ENCODE measurements at regions not wholly inside any gene's neighbourhood (a gene's known extent, or its start where the extent isn't known, plus 50 kb on each side); places are given as distances from the start of the nearest gene placed in this dataset.
"Not testable (repeated sequence)": the region's sequence is repeated elsewhere in the genome, so short reads cannot be mapped to it uniquely, and the experiment has no call there.

DNA sequence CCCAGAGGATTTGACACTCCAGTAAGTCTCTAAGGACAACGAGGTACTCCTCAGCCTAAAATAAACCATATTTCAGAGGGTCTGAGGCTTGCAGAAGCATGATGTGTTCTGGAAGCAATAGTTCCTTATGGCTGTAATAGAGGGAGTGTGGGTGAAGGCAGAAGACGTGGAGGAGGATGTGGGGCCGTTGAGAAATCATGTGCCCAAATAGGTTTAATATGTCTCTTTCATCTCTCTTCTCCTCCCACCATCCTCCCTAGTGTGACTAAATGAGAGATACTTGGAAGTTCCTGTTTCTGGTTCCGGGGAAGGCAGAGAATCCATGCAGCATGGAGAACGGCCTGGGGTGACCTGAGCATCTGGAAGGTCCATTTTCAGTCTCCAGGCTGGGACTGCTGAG lies 174.0 kb upstream of the RSPO3 start:
- DNase-seq (ENCODE audit: low spot score in 2 of 2) (no peak), FAIRE-seq (no peak)

DNA sequence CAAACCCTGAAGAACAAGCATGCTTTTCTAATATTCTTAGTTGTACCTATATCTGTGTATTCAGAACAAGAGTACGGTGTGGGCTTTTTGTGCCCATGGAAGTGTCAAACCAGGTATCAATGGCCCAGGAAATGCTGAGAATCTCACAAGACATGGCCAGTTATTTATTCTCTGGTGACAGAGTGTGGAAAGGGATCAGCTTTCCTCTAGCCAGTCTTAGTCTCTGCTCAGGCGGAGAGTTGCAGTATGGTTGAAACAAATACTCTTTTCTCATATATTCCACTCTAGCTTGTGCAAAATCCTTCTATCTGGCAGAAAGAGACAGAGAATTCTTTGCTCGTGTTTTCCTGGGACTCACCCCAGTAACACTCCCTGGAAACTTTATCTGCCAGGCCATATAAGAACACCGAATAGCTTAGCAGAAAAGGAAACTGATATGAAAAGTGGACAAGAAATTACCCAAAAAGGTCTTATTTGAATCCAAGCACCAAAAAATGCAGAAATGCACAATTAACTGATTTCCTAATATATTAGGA lies 173.3 kb upstream of the RSPO3 start:
- DNase-seq (ENCODE audit: low spot score in 2 of 2), result no peak
- no peak for FAIRE-seq

DNA sequence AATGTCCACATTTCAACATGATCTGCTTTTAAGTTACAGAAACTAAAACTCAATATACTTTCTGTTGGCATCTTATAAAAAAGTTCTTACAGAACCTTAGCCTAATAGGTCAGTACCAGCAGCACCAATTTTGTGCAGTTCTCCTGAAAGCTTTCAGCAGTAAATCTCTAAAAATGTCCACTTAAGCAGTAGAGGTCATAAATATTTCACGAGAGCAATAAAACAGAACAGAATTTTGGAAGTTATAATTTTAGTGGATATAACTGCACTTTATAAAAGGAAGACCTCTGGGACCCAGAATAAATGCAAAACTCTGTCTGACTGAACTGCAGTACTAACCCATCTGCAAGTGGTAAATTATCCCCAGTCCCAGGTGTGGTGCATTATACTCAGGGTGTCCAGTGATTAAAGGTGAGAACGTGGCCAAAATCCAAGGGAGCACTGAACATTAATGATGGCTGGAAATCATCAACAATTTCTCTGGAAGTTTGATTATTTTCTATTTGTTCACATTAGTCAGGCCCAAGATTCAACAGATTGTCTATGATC lies 172.6 kb upstream of the RSPO3 start:
- DNase-seq (ENCODE audit: low spot score in 2 of 2) (no peak), FAIRE-seq (no peak)

DNA sequence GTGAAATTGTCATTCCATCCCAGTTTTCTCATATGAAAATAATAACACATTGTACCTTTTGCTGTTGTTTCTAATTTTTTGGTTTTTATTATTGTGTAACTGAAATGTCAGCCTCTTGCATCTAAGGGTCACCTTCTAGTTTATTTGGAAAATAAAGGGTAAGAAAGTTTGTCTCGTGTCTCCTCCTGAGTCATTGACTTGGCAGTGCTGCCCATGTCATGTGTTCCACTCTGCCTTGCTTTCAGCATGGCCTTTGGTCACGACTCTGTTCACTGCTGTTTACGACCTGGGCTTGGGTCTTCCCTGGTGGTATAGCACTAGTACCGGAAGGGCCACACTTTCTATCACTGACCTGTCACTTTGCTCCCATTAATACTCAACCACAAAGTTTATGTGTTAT lies 171.4 kb upstream of the RSPO3 start:
- no peak for FAIRE-seq

DNA sequence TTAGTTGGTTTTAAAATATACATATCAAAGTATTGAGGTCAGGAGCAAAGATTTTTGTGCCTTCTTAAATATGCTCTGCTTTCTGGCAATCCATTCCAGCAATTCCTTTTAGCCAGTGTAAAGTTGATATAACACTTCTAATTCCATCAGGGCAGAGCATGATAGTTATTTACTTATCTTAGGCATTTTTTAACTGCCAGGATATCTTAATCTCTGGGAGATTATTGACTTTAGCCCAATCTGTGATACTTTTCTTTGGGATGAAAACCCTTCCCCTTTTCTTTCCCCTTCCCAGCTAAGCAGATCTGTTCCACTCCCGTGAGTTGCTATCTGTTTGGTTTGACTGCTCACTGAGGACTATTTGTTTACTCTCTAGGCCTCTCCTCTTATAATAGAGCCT lies 168.7 kb upstream of the RSPO3 start:
- FAIRE-seq, result no peak
- DNase-seq (ENCODE audit: low spot score in 2 of 2), result no peak

More for the DNA sequence above, 171.4 kb upstream of the RSPO3 start:
- DNase-seq (ENCODE audit: low spot score in 2 of 2), result no peak

DNA sequence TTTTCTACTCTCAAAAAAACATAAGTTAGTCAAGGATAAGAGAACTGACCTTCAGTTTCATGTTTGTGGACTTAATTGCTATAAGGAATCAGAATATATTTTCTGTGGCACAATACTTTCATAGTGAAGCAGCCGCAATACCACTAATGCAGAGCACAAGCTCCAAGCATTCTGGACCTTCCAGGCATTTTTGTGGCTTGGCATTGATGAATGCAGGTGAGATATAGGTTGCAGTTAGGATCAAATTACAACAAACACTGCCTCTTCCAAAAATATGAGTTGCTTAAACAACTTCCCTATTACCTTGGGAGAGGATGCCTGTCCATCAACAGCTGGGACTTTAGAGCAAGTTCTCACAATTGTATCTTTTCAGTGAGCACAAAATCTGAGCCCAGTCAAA lies 162.8 kb upstream of the RSPO3 start:
- no peak for DNase-seq (ENCODE audit: low spot score in 2 of 2)
- FAIRE-seq, result no peak

DNA sequence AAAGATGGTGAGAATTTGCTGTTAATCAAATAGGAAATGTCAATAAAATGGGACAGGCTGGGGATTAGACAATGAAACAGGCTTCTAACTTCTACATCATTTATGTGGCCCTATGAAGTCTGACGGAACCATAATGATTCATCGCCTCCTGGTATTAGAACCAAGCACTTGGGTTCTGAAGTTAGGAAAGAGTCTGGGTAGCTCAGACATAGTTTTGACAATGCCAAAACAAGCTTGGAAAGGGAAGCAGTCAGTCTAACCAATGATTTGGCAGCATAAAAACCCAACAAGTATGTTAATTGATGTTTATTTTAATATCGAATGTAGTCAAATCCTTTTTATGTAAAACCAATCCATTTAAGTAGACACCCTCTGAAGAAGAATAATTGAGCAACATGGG lies 160.8 kb upstream of the RSPO3 start:
- FAIRE-seq, result no peak
- DNase-seq (ENCODE audit: low spot score in 2 of 2), result no peak

DNA sequence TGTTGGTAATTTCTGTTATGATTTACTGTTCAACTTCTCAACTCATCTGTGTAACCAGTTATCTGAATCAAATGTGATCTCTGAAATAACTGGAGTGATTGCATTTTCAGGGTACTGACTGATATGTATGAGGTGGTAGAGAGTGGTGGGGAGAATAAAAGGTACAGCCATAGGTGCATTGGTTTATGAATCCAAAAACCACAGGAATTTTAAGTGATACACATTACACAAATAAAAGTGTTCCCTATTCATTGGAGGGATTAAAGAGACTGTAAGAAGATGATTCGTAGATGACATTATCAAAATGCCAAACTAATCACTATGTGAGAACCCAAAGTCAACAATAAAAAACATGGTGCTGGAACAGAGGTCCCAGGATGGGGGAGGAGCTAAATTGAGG lies 158.7 kb upstream of the RSPO3 start:
- no peak for DNase-seq (ENCODE audit: low spot score in 2 of 2)
- FAIRE-seq, result no peak

DNA sequence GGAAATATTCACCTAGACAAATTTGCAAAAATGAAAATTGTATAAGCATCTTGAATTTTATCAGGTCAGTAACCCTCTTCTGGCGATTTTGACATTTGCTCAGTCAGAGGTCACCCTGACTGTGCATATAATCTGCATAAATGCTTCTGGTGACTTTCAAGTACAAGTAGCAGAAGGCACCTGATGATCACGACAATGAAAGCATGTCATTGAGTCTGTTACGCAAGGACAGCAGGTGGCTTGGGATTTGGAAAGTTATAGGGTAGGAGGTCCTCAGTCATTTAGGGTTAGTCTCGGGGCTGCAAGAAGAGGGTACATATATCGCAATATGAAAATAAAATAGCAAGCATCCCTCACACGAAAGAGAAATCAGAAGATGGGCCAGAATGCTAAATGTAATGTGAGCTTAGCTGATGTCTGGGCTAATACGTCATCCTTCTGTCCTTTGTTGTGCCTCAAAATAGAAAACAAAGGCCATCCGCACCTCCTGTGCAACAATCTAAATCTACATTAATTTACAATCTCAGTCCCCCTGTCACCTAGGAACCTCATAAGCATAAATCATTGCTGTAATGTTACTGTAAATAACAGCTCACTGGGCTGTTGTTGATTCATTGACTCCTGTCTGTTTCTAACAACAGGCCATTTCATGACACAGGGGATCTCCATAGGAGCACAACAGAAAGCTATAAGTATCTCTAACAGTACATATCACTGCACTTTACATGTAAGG lies 155.2 kb upstream of the RSPO3 start:
- no peak for DNase-seq (ENCODE audit: low spot score in 2 of 2)

DNA sequence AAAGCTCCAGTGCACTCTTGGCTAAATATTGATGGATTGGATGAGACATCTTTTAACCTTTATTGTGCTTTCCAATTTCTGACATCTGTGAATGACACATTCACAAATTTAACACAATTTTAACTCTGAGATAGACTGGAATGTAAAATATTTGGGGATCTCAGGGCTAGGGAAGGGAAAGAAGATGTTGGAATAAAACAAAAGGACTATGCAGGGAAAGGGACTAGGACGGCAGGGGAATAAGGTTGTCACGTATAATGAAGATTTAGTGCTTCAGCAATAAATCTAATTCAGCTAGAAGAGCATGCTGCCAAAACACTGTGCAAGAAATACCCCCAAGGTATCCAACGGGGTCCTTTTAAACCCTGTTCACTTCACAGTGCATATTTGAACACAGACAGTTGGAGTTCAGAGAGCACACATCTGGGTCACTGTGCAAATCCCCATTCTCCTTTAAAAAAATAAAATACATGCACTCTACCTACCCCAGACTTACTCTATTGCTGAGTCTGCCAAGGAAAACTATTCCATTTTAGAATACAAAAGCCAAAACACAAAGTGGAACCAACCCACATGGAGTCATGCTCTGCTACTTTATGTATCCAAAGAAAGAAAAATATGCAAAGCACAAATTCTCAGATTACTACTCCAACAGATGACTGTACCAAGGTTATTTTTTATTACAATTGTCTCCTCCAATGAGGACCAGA lies 151.0 kb upstream of the RSPO3 start:
- DNase-seq (ENCODE audit: low spot score in 2 of 2), result no peak
- no peak for FAIRE-seq

More for the DNA sequence above, 155.2 kb upstream of the RSPO3 start:
- no peak for FAIRE-seq

DNA sequence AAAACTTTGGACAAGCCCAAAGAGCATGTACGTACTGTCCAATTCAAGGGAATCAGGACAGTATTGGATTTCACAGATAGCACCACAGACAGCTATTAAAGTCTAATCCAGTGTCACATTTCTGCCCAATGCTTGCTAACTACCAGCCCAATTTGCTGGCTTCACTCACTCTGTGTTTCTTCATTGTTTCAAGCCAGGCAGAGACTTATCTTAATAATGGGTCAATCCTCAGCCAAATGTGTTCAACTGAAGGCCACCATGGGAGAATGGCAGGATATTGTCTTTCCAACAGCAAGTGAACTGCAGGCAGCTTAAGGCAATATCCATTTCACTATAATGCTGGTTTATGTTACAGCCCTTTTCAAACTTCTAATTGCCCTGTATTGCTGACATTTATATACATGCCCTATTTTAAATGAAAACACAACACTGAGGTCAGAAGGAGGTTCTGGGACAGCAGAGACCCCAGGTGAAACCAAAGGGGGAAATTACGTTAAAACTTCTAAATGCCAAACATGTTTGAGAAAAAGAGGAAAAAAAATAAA lies 142.1 kb upstream of the RSPO3 start:
- DNase-seq (ENCODE audit: low spot score in 2 of 2) (no peak), FAIRE-seq (no peak)

DNA sequence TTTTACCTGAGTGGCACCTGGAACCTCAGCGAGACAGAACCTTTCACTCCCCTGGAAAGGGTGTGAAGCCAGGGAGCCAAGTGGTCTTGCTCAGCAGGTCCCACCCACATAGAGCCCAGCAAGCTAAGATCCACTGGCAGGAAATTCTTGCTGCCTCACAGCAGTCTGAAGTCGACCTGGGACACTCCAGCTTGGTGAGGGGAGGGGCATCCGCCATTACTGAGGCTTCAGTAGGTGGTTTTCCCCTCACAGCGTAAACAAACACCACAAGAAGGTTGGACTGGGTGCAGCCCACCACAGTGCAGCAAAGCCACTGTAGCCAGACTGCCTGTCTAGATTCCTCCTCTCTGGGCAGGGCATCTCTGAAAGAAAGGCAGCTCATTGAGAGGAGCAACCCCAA lies 134.7 kb upstream of the RSPO3 start:
- DNase-seq (ENCODE audit: low spot score in 2 of 2) (no peak), FAIRE-seq (no peak)

DNA sequence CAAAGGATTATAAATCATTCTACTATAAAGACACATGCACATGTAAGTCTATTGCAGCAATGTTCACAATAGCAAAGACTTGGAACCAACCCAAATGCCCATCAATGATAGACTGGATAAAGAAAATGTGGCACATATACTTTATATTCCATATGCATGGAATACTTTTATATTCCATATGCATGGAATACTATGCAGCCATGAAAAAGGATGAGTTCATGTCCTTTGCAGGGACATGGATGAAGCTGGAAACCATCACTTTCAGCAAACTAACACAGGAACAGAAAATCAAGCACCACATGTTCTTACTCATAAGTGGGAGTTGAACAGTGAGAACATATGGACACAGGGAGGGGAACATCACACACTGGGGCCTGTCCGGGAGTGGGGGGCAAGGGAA lies 130.3 kb upstream of the RSPO3 start:
- DNase-seq (ENCODE audit: low spot score in 2 of 2); FAIRE-seq: not testable (repeated sequence)

DNA sequence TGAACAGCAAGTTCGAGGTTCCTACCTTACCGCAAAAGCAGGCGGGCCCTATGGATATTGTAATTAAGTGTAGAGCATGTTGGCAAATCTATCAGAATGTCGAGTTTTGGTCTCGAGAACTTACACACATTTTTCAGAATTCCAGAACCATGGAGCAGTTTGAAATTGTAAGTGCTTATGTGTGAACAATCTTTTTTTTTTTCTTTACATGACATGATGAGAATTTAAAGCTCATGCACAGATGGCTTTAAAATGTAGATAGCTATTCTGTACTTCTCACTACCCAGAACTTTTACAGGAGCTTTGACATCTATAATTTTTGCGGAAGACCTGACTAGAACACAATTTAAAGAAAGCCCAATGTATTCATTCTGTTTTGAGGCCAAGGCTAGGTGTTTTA lies 117.8 kb upstream of the RSPO3 start:
- no peak for DNase-seq (ENCODE audit: low spot score in 2 of 2)
- FAIRE-seq, result no peak

DNA sequence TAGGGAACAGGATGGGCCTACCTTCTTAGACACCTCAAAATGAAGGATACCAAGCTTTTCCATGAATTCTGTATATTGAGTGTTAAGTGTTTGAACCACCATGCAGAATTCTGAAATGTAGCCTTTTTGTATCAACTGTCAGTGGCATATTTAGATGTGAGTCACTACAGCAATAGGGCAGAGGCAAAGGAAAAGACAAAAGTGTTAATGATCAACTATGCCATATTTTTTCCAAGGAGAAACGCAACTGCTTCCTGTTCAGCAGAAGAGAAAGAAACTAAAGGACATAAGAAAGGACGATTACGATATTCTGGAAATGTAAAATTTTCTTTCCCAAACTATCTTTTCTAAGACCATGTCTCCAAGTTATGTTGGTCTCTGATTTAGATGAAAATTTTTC lies 104.6 kb upstream of the RSPO3 start:
- DNase-seq (ENCODE audit: low spot score in 2 of 2) (no peak), FAIRE-seq (no peak)

DNA sequence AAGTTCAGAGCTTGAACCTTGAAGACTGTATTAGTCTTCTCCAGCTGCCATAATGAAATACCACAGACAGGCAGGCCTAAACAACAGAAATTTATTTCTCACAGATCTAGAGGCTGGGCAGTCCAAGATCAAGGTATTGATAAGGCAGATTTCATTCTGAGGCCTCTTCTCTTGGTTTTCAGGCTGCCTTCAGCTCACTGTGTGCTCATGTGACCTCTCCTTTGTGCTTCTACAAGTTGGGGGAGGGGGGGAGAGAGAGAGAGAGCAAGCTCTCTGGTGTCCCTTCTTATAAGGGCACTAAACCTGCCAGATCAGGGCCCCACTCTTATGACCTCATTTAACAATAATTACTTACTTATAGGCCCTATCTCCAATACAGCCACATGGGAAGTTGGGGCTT lies 102.6 kb upstream of the RSPO3 start:
- DNase-seq (ENCODE audit: low spot score in 2 of 2) (no peak), FAIRE-seq (no peak)

DNA sequence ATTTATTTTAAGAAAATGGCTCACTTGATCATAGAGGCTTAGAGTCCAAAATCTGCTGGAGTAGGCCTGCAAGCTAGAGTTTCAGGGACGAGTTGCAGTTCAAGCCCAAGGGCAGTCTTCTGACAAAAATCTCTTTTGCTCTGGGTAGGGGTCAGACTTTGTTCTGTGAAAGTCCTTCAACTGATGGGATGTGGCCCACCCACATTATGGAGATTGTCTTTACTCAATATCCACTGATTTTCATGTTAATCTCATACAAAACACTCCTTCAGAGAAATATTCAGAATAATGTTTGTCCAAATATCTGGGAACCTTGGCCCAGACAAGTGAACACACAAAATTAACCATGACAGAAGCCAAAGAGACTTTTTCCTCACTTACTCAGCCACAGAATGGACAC lies 98.6 kb upstream of the RSPO3 start:
- FAIRE-seq (no peak), DNase-seq (ENCODE audit: low spot score in 2 of 2) (no peak)

DNA sequence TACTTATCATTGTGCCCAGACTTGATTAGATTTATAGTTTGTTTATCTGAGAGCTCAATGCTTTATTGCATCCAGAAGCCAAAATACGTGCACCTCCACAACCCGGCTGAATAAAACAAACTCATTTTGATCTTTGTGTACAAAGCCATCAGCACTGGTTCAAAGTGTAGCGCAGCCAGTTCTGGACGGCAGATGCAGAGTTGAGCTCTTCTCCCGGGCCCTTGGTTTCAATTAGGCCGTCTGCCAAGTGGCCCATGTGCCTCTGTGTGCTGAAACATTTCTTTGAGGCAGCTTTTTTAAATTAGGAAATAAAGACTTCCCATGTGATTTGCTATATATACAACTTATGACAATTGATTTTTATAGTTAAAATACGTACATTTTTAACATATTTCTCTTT lies 96.2 kb upstream of the RSPO3 start:
- FAIRE-seq (no peak), DNase-seq (ENCODE audit: low spot score in 2 of 2) (no peak)

DNA sequence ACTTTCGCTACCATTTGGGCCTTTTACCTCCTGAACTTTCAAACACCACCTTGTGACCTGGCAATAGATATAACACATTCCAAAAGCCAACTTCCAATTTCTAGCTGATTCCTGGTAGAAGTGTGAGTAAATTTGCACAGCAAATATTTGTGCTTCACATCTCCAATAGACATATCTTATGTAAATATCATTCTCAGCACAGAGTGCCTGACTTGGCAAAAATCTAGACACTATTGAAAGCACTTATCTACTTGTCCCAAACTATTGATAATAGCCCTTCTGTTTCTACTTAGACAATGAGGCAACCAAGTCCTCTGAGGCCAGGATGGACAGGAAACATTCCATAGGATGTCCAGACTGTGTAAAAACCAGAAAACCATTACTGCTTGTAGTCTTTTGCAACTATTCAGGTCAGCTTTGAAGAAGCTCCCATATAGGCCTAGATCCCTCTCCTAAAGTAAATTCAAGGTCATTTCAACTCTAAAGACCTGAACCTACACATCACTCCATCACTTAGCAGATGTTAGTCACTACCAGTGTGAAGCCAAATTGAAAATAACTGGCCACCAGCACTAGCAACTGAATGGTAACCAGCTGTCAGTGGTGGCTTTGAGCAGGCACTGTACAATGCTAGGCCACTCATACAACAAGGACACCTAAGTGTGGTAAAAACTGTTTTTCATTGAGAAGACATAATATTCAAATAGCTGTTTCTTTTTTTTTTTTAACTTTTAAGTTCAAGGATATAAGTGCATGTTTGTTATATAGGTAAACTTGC lies 95.3 kb upstream of the RSPO3 start:
- DNase-seq (ENCODE audit: low spot score in 2 of 2) (no peak), FAIRE-seq (no peak)

DNA sequence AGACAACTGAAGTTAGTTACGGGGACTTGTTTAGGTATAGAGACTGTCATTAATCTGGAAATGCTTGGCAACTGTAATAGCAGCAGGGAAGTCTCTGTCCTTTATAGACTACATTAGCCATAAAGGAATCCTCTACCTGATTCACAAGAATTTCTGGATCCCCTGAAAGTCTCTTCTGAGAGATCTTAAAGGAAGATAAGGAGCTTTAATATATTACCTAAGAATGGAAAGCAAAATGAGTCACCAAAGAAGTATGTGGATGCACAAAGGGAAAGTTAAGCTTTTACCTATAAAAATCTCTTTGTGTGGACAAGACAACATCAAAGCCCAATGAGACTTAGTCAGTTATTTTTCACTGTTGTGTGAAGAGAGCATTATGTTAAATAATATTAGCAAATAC lies 92.2 kb upstream of the RSPO3 start:
- DNase-seq (ENCODE audit: low spot score in 2 of 2), result no peak
- no peak for FAIRE-seq

DNA sequence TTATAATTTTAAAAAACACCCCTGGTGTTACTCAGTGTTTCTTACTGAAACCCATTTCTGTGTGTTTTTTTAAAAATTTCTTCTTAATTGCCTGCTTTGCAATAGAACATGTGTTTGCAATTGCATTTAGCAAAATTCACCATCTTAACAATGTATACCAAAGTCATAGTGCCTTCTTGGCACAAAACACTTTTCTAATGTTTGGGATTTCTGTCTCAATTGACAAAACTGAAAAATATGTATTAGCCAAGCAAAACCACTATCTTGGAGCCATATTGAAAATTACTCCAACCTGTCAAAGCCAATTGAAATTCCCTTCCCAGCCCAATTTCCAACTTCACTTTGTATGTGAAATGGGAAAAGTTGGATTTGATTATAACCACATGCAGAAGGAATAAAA lies 88.4 kb upstream of the RSPO3 start:
- DNase-seq (ENCODE audit: low spot score in 2 of 2) (no peak), FAIRE-seq (no peak)

All from frontal cortex (tissue), 3 donors.